IMR-90 (cell line): ENCODE measurements at regions not wholly inside any gene's neighbourhood (a gene's known extent, or its start where the extent isn't known, plus 50 kb on each side); places are given as distances from the start of the nearest gene placed in this dataset.

Source experiments
- CTCF ChIP-seq: conservative IDR thresholded peaks from 2 replicates; pipeline ENCODE4 v1.5.1; 2012; ENCODE audit warnings: mild to moderate bottlenecking, low read depth, low read length, improper control_type of control experiment
- FOS ChIP-seq: fragments of 150-350 bp; IDR thresholded peaks from 2 replicates; pipeline ENCODE4 v1.6.1; 2016; ENCODE audit warnings: low read depth, low read length
- MXI1 ChIP-seq: IDR thresholded peaks from 2 replicates; pipeline ENCODE4 v1.6.1; 2012; ENCODE audit warnings: low read depth, mild to moderate bottlenecking, low read length, moderate library complexity, borderline replicate concordance
- POLR2A ChIP-seq: IDR thresholded peaks from 2 replicates; pipeline ENCODE4 v1.6.1; 2012; ENCODE audit warnings: mild to moderate bottlenecking, low read depth, low read length
- SMC3 ChIP-seq: fragments of 150-350 bp; IDR thresholded peaks from 2 replicates; pipeline ENCODE4 v1.6.1; 2016; ENCODE audit warnings: low read depth, mild to moderate bottlenecking, antibody characterized with exemption, low read length, moderate library complexity
- USF2 ChIP-seq: fragments of 150-350 bp; IDR thresholded peaks from 2 replicates; pipeline ENCODE4 v1.6.1; 2017; ENCODE audit warnings: mild to moderate bottlenecking, antibody characterized with exemption, low read length, low read depth

GRCh38 chrX:65813245-65813644, 145.8 kb downstream of the MSN start:
- no peak for TF ChIP-seq USF2
- TF ChIP-seq CTCF = no peak
- no peak for TF ChIP-seq FOS
- TF ChIP-seq SMC3 = no peak
- TF ChIP-seq POLR2A = no peak
- no peak for TF ChIP-seq MXI1
